HCT116 (cell line): ENCODE measurements at regions not wholly inside any gene's neighbourhood (a gene's known extent, or its start where the extent isn't known, plus 50 kb on each side); places are given as distances from the start of the nearest gene placed in this dataset.

Experiments used
- ATAC-seq: fragments of 200-7000 bp; cut with Tn5 transposase; 2 replicates; pipeline ENCODE4 v1.9.1; 2020; ENCODE audit warnings: mild to moderate bottlenecking, moderate library complexity
- BruUV-seq: library from RNA; stranded (reverse); fragments of 400-500 nt; replicated peaks from 2 replicates; lab custom pipeline; 2021; lab: Mats Ljungman, UMichigan
- CTCF ChIA-PET: fragments of 300-600 bp; sonication (Branson Sonifier 250); formaldehyde crosslinking; loops from one replicate; lab custom pipeline; 2021; ENCODE audit warnings: antibody characterized with exemption; lab: Charles Lee
- POLR2A ChIA-PET: fragments of 300-600, 350-600 bp; sonication (Branson Sonifier 250); formaldehyde crosslinking; loops from one replicate; lab custom pipeline; 2021; ENCODE audit warnings: antibody characterized with exemption; lab: Charles Lee
- RAD21 ChIA-PET, 2 experiments: fragments of 300-600 bp; sonication (Branson Sonifier 250); formaldehyde crosslinking; loops; one replicate each; lab custom pipeline; 2023; ENCODE audit warnings: low total read pairs in 2 of 2; ENCODE audit not compliant: uncharacterized antibody in 2 of 2, unreplicated experiment in 2 of 2, low non-redundant PET in 1 of 2; lab: Charles Lee
- DNase-seq: peaks from one replicate; pipeline ENCODE4 v3.0.0-alpha.2; 2010; ENCODE audit warnings: low read depth, low spot score
- H2AFZ ChIP-seq: fragments of 200-600 bp; shearing (Covaris generic), sonication (generic); 2 replicates; pipeline ENCODE4 v1.6.1; 2017; ENCODE audit warnings: low read depth, mixed run types, mixed read lengths, antibody characterized with exemption, low read length; ENCODE audit not compliant: poor library complexity, severe bottlenecking
- H3K27ac ChIP-seq: 2 replicates; pipeline ENCODE4 v1.5.1; 2012; ENCODE audit warnings: low read depth, low read length
- H3K27me3 ChIP-seq: fragments of 200-600 bp; sonication (generic); 2 replicates; pipeline ENCODE4 v1.6.1; 2016; ENCODE audit warnings: mixed run types, low read length, mixed read lengths; ENCODE audit not compliant: insufficient read depth
- H3K36me3 ChIP-seq, 2 experiments: fragments of 200-500 bp in 1 of 2; fragments of 200-600 bp in 1 of 2; sonication (Bioruptor generic) in 1 of 2; sonication (generic) in 1 of 2; 2 replicates each; pipeline versions ENCODE4 v1.5.1 to v1.6.1; 2014 to 2016; ENCODE audit warnings: low read length in 2 of 2, inconsistent platforms in 1 of 2, mixed read lengths in 1 of 2, mixed run types in 1 of 2; ENCODE audit not compliant: insufficient read depth in 2 of 2, control insufficient read depth in 1 of 2
- H3K4me1 ChIP-seq, 2 experiments: fragments of 200-600 bp in 1 of 2; sonication (generic) in 1 of 2; 2 replicates each; pipeline versions ENCODE4 v1.5.1 to v1.6.1; 2012 to 2017; ENCODE audit warnings: low read length in 2 of 2, inconsistent platforms in 1 of 2, mild to moderate bottlenecking in 1 of 2, mixed read lengths in 1 of 2, mixed run types in 1 of 2, moderate library complexity in 1 of 2; ENCODE audit not compliant: insufficient read depth in 2 of 2, control insufficient read depth in 1 of 2
- H3K4me2 ChIP-seq: fragments of 200-600 bp; sonication (generic); 2 replicates; pipeline ENCODE4 v1.6.1; 2017; ENCODE audit warnings: mixed run types, low read length, mixed read lengths
- H3K4me3 ChIP-seq, 2 experiments: fragments of 200-600 bp in 1 of 2; sonication (generic) in 1 of 2; replicated peaks in 1 of 2; 2 replicates each; pipeline ENCODE4 v1.5.1; 2011 to 2016; ENCODE audit warnings: low read length in 2 of 2, control low read depth in 1 of 2, low read depth in 1 of 2, mild to moderate bottlenecking in 1 of 2, mixed read lengths in 1 of 2, mixed run types in 1 of 2
- H3K79me2 ChIP-seq: fragments of 200-600 bp; sonication (generic); 2 replicates; pipeline ENCODE4 v1.6.1; 2017; ENCODE audit warnings: mild to moderate bottlenecking, mixed run types, low read length, moderate library complexity, mixed read lengths; ENCODE audit not compliant: insufficient read depth
- H3K9ac ChIP-seq: fragments of 200-600 bp; sonication (generic); 2 replicates; pipeline ENCODE4 v1.6.1; 2016; ENCODE audit warnings: low read length, mixed read lengths
- H3K9me2 ChIP-seq: fragments of 200-600 bp; sonication (generic), shearing (Covaris generic); 2 replicates; pipeline ENCODE4 v1.6.1; 2017; ENCODE audit warnings: mixed run types, mild to moderate bottlenecking, moderate library complexity; ENCODE audit not compliant: insufficient read depth
- H3K9me3 ChIP-seq, 2 experiments: fragments of 200-500 bp in 1 of 2; fragments of 200-600 bp in 1 of 2; sonication (Bioruptor generic) in 1 of 2; sonication (generic) in 1 of 2; 2 replicates each; pipeline ENCODE4 v1.6.1; 2014 to 2017; ENCODE audit warnings: low read length in 2 of 2, mixed read lengths in 2 of 2, inconsistent platforms in 1 of 2, low read depth in 1 of 2, mild to moderate bottlenecking in 1 of 2, mixed run types in 1 of 2, moderate library complexity in 1 of 2; ENCODE audit not compliant: control insufficient read depth in 1 of 2, insufficient read depth in 1 of 2
- H4K20me1 ChIP-seq: fragments of 200-600 bp; sonication (generic), shearing (Covaris generic); 2 replicates; pipeline ENCODE4 v1.6.1; 2017; ENCODE audit warnings: mixed run types, mild to moderate bottlenecking, moderate library complexity; ENCODE audit not compliant: insufficient read depth
- ELF1 ChIP-seq: IDR thresholded peaks from 2 replicates; pipeline ENCODE4 v1.6.1; 2012; ENCODE audit warnings: low read depth, borderline replicate concordance
- EZH2 ChIP-seq: fragments of 200-600 bp; sonication (generic); IDR thresholded peaks from 2 replicates; pipeline ENCODE4 v1.6.1; 2017; ENCODE audit warnings: antibody characterized with exemption, mixed run types
- JUND ChIP-seq: IDR thresholded peaks from 2 replicates; pipeline ENCODE4 v1.6.1; 2012
- SRF ChIP-seq: IDR thresholded peaks from 2 replicates; pipeline ENCODE4 v1.6.1; 2012; ENCODE audit warnings: low read depth
- ZFX ChIP-seq: fragments of 450-650 bp; IDR thresholded peaks from 2 replicates; pipeline ENCODE4 v1.6.1; 2017
- ZNF274 ChIP-seq: fragments of 200-500 bp; sonication (Bioruptor generic); IDR thresholded peaks from 2 replicates; pipeline ENCODE4 v1.6.1; 2014; ENCODE audit warnings: mild to moderate bottlenecking, low read depth, low read length, inconsistent platforms
- intact Hi-C: fragments of 100-400 bp; cut with micrococcal nuclease; formaldehyde crosslinking; loops from 2 replicates; pipeline ENCODE4 v1.10.0; 2022
- TF ChIP-seq, protein P1 (sequence below): IDR thresholded peaks from 2 replicates; pipeline ENCODE4 v1.6.1; 2012; ENCODE audit warnings: low read depth

GRCh38 chr12:22792138-22792537 is 167.2 kb downstream of the ETNK1 start (continued):
- TF ChIP-seq, protein P1, sequence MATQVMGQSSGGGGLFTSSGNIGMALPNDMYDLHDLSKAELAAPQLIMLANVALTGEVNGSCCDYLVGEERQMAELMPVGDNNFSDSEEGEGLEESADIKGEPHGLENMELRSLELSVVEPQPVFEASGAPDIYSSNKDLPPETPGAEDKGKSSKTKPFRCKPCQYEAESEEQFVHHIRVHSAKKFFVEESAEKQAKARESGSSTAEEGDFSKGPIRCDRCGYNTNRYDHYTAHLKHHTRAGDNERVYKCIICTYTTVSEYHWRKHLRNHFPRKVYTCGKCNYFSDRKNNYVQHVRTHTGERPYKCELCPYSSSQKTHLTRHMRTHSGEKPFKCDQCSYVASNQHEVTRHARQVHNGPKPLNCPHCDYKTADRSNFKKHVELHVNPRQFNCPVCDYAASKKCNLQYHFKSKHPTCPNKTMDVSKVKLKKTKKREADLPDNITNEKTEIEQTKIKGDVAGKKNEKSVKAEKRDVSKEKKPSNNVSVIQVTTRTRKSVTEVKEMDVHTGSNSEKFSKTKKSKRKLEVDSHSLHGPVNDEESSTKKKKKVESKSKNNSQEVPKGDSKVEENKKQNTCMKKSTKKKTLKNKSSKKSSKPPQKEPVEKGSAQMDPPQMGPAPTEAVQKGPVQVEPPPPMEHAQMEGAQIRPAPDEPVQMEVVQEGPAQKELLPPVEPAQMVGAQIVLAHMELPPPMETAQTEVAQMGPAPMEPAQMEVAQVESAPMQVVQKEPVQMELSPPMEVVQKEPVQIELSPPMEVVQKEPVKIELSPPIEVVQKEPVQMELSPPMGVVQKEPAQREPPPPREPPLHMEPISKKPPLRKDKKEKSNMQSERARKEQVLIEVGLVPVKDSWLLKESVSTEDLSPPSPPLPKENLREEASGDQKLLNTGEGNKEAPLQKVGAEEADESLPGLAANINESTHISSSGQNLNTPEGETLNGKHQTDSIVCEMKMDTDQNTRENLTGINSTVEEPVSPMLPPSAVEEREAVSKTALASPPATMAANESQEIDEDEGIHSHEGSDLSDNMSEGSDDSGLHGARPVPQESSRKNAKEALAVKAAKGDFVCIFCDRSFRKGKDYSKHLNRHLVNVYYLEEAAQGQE = no peak
- TF ChIP-seq, all 23 proteins: peak for 0

DNA sequence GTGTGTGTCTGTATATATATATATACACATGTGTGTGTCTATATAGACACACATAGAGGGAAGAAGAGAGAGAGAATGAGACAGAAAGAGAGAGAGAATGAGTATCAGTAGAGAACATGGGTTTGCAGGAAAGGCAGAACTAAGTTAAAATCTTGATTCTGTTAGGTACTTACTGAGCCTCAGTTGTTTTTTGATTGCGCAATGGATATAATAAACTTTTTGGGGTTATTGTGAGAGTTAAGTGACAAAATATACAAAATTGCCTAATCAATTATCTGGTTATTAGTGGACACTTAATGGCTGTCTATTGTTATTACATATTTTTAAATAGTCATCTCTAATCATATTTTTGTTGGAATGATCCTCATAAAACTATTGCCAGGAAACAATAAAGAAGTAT is 169.0 kb downstream of the ETNK1 start:
- no peak for ATAC-seq
- Histone ChIP-seq H3K4me1 (no peaks in the 10 kb centered on the region), H3K27me3 (no peaks in the 10 kb centered on the region), H3K9ac (no peak overlapping the region), H3K79me2 (no peaks in the 10 kb centered on the region), H3K36me3 (no peaks in the 10 kb centered on the region), H3K4me3 (no peak overlapping the region), H3K4me2 (no peak overlapping the region), H4K20me1 (no peaks in the 10 kb centered on the region), H3K27ac (no peak overlapping the region), H3K9me3 (no peaks in the 10 kb centered on the region), H3K9me2 (no peaks in the 10 kb centered on the region), H2AFZ (no peak overlapping the region)
- BruUV-seq = no TSS peak
- DNase-seq = no peak
- intact Hi-C loops = no loop called here
- CTCF ChIA-PET = no interaction called here
- TF ChIP-seq ZNF274 (no peak), SRF (no peak), EZH2 (no peak), ZFX (no peak), JUND (no peak), ELF1 (no peak)
- POLR2A ChIA-PET = no interaction called here
- RAD21 ChIA-PET = no interaction called here
